GM19372 (cell line): ENCODE measurements at regions not wholly inside any gene's neighbourhood (a gene's known extent, or its start where the extent isn't known, plus 50 kb on each side); places are given as distances from the start of the nearest gene placed in this dataset.
A peak's percentile ranks its signal among the peaks of the same experiment; 100 is the strongest.
"Not testable (repeated sequence)": the region's sequence is repeated elsewhere in the genome, so short reads cannot be mapped to it uniquely, and the experiment has no call there.

ENCODE experiments used
- ATAC-seq: cut with Tn5 transposase; IDR thresholded peaks from one replicate; pipeline ENCODE4 v1.9.1; 2021; ENCODE audit warnings: mild to moderate bottlenecking, low read depth, moderate library complexity; ENCODE audit not compliant: unreplicated experiment

DNA sequence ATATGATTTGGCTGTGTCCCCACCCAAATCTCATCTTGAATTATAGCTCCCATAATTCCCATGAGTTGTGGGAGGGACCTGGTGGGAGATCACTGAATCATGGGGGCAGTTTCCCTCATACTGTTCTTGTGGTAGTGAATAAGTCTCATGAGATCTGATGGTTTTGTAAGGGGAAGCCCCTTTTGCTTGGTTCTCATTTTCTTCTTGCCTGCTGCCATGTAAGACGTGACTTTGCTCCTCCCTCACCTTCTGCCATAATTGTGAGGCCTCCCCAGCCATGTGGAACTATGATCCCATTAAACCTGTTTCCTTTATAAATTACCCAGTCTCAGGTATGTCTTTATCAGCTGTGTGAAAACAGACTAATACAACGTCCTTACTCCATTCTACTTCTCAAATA lies 108.5 kb upstream of the SCAF8 start:
- ATAC-seq, result not testable (repeated sequence)

DNA sequence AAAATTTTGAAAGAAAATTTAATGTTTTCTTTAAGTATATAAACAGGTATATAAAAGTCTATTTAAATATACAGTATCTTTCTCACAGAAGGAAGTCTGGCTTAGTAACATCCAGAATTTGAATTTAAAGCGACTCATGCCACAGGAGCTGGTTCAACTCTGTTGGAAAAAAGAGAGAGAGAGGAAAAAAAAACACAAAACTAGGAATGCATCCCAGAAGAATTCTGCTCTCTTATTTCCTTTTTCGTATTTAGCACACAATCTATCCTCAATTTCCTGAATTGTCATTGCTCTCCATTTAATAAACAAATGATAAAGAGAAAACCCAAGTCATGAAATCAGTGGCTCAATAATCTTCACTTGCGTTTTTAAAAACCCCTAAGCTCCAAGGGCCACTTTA lies 107.5 kb upstream of the SCAF8 start:
- ATAC-seq, result no peak

- no peak for ATAC-seq
These were observed 104.1 kb upstream of the SCAF8 start for GRCh38 chr6:154629127-154629526.

- ATAC-seq, result no peak
These were observed 101.1 kb upstream of the SCAF8 start for GRCh38 chr6:154632119-154632518.

- no peak for ATAC-seq
These were observed 95.8 kb upstream of the SCAF8 start for GRCh38 chr6:154637392-154637791.

- no peak for ATAC-seq
These were observed 94.8 kb upstream of the SCAF8 start for GRCh38 chr6:154638369-154638768.

DNA sequence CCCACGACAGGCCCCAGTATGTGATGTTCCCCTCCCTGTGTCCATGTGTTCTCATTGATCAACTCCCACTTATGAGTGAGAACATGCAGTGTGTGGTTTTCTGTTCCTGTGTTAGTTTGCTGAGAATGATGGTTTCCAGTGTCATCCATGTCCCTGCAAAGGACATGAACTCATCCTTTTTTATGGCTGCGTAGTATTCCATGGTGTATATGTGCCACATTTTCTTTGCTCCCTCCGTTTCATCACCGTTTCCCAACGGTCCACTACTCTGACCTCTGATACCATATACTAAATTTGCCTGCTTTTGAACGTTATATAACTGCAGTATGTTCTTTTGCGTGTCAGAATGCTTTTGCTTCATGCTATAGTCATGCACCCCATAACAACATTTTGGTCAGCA lies 94.0 kb upstream of the SCAF8 start:
- ATAC-seq, result not testable (repeated sequence)

- no peak for ATAC-seq
These were observed 84.9 kb upstream of the SCAF8 start for GRCh38 chr6:154648188-154648887.

DNA sequence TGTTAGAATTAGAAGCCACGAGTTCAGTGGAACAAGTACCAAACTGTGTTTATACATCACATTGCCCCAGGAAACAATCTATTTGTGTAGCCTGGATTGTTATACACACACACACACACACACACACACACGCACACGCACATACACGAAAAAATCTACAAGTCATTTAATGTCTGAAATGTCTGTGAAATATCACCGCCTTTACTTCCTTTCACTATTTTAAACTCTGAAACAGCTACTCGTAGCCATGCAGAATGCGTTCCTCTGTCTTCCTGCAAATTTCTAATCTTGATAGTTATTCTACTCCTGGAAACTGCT lies 84.4 kb upstream of the SCAF8 start:
- no peak for ATAC-seq

GRCh38 chr6:154649721-154650120 lies 83.5 kb upstream of the SCAF8 start:
- no peak for ATAC-seq

- no peak for ATAC-seq
These were observed 82.9 kb upstream of the SCAF8 start for GRCh38 chr6:154650351-154650750.

DNA sequence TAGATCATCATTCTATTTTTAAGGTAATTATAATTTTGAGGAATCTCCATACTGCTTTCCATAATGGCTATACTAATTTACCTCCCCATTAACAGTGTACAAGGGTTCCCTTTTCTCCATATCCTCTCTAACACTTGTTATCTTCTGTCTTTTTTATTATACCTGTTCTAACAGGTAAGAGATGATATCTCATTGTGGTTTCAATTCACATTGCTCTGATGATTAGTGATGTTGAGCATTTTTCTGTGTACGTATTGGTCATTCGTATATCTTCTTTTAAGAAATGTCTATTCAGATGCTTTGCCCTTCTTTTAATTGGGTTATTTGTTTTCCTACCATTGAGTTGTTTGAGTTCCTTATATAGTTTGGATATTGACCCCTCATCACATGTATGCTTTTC lies 81.6 kb upstream of the SCAF8 start:
- no peak for ATAC-seq

GRCh38 chr6:154653385-154653784 lies 79.8 kb upstream of the SCAF8 start:
- ATAC-seq, result no peak

DNA sequence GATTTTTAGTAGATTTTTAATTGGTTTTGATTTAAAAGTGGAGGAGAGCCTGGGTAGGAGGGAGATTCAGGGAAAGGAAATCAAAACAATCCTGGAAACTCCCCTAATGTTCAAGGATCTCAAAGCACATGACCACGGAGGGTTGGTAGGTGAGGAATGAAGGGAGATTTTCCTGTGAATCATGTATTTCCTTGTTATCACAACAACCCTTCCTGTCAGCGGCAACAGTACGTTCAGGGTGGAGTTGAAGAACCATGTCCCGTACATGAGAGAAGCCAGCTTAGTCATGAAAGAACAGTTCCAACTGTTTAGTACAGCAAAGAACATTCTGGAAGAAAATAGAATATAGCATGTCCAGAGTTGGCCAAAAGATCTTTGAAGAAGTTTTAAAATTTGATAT lies 79.4 kb upstream of the SCAF8 start:
- no peak for ATAC-seq

DNA sequence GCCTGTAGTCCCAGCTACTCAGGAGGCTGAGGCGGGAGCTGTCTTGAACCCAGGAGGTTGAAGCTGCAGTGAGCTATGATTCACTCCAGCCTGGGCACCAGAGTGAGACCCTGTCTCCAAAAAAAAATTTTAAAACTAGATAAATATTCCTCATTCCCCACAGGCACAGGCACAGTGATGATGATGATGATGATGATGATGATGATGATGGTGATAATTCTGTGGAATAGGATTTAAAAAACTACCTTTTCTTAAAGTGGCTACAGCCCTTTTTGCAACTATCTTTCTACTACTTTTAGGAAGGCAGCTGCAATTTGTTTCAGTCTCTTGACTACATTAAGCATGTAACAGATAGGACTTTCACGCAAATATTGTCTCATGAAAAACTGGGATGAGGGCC lies 76.6 kb upstream of the SCAF8 start:
- no peak for ATAC-seq

DNA sequence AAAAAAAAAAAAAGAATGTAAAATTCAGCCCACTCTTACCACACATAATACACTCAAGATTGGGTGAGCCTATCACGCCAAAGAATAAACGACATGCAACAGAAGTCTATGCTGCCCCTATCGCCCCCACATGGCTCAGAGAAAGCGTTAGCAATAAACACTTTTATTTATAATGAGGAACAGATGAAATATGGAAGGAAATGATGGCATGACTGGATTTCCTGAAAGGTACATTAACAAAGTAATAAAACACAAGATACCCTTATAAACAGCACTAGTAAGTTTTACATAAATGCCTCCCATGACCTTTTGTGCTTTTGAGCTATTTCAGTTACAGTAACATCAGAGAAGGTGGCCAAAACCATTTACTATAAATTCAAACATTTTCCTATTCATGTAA lies 71.4 kb upstream of the SCAF8 start:
- no peak for ATAC-seq

DNA sequence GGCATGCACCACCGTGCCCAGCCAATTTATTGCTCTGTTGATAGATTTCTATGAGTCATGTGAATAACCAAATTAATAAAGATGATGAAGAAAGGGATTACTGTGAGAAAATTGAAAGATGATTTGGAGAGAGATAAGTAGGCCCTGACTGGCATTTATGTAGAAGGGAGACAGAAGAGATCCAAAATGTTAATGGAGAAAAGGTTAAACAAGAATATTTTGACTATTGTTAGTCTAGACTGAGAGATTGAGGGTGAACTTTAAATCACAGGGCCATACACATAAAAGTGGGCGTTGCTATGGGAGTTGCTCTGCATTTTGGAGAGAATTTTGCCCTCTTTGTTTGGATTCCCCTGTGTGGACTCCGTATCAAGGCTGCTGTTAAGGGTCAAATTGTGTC lies 68.9 kb upstream of the SCAF8 start:
- no peak for ATAC-seq

DNA sequence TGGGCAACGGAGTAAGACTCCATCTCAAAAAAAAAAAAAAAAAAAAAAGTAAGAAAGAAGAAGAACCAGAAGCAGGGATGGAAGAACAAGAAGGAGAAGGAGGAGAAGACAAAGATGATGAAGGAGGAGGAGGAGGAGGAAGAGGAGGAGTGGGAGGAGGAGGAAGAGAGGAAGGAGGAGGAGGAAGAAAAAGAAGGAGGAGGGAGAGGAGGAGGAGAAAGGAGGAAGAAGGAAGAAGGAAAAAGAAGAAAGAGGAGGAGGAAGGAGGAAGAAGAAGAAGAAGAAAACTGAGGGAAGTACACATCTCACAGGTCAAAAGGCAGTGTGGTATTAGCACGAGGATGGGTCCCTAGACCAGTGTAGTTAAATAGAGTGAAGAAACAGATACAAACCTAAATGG lies 65.1 kb upstream of the SCAF8 start:
- no peak for ATAC-seq

DNA sequence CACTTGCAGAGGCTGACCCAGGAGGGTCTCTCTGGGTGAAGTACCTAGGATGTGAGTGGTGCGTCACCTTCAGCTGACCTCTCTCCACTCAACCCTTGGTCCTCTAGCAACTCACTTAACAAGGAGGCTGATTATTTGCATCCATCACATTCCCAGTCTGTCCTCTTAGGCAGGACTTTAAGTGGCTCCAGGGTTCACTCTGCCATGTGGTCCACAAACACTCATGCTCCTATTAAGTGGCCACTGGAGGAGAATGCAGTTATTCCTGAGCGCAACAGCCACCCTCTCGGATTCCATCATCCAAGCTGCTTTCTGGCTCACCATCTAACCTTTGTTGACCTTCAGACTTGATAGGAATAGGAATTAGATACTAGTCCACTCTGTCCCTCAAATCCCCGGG lies 61.1 kb upstream of the SCAF8 start:
- no peak for ATAC-seq

- no peak for ATAC-seq
These were observed 59.3 kb upstream of the SCAF8 start for GRCh38 chr6:154673919-154674318.

- ATAC-seq, result peak; percentile 100
These were observed 57.6 kb upstream of the SCAF8 start for GRCh38 chr6:154675602-154676088.

- ATAC-seq, result no peak
These were observed 50.5 kb upstream of the SCAF8 start for GRCh38 chr6:154682633-154683125.
